HG02798 (cell line): ENCODE measurements at regions not wholly inside any gene's neighbourhood (a gene's known extent, or its start where the extent isn't known, plus 50 kb on each side); places are given as distances from the start of the nearest gene placed in this dataset.
"Not testable (repeated sequence)": the region's sequence is repeated elsewhere in the genome, so short reads cannot be mapped to it uniquely, and the experiment has no call there.

ENCODE experiments used
- ATAC-seq: cut with Tn5 transposase; IDR thresholded peaks from one replicate; pipeline ENCODE4 v1.9.1; 2021; ENCODE audit warnings: mild to moderate bottlenecking; ENCODE audit not compliant: unreplicated experiment, poor library complexity

DNA sequence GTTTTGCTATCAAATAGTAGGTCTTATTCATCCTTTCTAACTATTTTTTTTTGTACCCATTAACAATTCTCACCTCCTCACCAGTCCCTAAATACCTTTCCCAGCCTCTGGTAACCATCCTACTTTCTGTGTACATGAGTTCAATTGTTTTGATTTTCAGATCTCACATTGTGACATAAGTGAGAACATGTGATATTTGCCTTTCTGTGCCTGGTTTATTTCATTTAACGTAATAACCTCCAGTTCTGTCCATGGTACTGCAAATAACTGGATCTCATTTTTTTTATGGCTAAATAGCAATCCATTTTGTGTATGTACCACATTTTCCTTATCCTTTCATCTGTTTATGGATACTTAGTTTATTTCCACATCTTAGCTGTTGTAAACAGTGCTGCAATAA is 181.9 kb upstream of the KIF2B start:
- ATAC-seq = no peak

DNA sequence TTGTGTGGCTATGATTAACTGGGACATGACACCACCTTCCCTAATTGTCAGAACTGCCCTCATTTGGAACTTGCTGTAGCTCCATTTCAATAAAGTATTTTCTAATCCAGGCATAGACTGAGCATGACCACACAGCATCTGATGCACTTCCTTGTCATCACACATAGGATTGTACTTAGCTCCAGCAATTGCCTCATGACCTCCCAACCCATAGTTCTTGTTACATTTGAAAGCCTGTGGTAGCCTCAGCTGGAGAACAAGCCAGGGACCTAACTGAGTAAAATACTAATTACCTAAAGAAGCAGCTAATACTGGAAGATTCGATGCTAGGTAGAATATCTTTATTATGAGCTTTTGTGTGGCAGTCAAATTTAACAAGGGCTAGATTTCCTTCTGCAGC is 187.3 kb upstream of the KIF2B start:
- no peak for ATAC-seq

DNA sequence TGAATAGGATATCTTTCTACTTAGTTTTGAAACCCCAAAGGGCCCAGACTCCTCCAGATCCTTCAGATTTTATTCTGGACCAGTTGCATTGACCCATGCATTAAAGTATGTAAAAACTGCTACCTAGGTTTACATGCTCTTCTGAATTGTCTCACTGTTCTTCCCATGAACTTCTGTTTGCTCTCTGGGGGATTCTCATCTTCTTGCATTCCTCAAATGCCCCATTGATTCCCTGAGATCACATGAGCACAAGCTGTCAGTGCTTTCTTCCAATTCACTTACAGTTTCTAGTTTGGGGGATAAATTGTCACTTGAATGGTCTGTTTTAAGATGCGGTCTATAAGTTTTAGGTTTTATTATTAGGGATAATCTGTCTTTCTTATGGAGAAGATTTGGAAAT is 188.9 kb upstream of the KIF2B start:
- no peak for ATAC-seq

DNA sequence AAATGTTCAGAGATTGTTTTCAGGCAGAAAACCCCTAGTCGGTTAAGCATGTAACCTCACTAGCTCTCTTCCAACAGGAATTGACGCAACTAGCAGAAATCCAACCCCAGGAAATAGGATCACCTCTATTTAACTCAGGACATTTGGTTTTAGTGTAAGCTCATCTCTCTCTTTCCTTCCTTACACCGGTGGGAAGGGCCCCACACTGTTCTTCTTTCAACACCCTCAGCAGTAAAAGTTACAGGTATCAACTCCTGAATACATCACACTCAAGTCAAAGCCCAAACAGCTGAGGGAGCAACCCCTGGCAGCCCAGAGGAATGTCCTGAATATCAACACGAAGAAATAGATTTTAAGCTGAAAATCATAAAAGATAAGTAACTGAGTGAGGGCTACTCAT is 191.2 kb upstream of the KIF2B start:
- no peak for ATAC-seq

DNA sequence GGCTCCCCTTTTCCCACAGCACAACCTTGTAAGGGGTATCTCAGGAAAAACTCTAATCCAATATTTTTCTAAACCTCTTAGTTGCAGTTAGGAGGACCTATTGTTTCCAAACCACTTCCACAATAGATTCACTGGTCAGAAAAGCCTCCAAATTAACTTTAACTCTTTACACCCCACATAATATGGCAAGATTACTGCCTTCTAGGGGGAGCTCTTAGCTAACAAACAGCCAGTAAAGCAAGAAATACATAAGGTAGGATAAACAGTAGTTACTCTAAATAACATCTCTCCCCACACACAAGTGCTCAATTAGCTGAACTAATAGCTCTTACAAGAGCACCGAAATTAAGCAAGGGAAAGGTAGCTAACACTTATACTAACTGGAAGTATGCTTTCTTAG is 192.1 kb upstream of the KIF2B start:
- no peak for ATAC-seq

DNA sequence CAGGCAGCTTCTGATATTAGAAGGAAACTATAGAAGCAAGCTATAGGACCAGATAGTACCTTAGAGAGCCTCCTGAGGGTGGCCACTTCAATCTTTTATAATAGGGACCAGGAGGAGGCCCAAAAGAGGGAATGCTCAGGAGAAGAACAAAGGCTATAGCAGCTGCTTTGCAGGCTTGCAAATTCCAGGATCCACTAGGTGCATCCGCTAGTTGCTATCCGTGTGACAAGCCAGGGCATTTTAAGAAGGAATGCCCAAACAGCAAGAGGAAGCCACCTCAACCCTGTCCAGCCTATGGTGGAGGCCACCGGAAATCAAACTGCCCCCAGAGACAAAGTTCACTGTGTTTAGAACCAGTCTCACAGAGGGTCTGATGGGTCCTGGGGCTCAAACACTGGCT is 192.6 kb upstream of the KIF2B start:
- no peak for ATAC-seq

DNA sequence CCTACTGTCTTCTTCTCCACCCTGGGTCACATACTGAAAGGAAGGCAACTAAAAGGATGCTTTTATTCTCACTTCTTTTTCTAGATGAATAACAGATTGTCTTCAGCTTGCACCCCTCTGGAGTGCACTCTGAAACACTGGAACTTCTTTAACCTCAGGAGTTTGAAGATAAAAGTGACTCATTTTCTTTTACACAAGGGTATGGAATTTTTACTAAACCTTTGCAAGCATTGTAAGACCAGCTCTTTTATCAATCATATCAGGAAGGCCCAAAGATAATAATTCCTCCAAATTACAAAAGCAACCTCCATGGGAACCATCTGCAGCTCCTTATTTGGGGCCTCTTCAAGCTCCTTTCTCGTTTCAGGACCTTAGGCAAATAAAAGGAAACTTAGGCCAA is 193.5 kb upstream of the KIF2B start:
- no peak for ATAC-seq

DNA sequence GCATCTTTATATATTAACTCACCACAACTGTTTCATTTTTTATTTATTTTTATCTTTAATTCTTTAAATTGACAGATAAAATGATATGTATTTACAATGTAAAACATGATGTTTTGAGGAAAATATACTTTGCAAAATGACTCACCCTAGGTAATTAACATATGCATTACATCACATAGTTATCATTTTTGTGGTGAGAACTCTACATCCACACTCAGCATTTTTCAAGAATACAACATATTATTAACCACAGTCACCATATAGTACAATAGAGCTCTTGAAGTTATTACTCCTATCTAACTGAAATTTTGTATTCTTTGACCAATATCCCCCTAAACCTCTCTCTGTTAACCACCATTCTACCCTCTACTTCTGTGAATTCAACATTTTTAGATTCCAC is 194.7 kb upstream of the KIF2B start:
- ATAC-seq = no peak

DNA sequence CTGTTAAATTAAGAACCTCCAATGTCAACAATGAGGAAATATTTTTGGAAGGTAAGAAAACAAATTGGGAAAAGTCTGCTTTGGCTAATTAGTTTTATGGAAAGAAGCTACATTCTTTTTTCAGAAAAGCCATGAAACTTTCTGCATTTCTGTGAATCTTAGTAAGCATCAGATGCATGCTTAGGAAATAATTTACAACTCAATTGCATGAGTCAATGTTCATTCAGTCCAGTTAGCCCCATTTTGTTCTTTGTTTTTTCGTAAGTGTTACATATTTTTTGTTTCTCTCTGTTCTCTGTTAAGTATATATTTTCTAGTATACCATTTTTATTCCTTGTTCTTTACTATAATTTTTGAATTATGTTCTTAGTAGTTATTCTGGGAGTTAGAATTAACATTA is 195.2 kb upstream of the KIF2B start:
- ATAC-seq = no peak

DNA sequence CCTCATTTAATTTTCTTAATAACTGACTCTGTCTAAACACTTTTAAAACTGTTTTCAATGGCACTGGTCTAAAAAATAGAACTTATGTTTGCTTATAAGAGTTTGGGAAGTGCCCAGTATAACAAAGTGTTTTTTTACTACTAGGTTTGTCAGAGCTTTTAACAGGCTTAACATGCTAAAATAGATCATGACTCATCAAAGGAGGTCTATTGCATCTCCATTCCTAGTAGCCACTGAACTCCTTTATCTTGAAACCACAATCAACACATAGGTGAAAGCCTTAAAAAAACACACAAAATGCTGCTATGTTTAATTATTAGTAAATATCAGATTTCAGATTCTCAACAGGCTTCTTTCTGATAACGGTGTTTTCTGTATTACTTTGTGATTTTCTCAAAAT is 196.4 kb upstream of the KIF2B start:
- ATAC-seq = no peak

DNA sequence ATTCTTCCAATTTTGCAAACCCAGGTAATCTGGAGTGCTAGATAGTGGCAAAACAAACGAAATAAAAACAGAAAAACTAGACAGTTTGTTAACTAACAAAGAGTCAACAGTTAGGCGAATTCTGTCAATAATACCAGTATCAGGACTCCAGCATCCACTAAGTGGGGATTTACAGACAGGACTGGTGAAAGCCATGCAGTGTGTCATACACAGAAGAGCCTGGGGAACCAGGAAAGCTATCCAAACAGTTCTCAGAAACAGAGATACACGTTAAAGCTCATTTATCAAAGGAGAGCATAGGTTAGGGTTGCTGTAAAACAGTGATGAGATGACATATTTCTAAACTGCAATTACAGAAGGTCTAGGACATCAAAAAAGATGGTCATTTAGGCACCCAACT is 203.7 kb upstream of the KIF2B start:
- ATAC-seq = no peak

DNA sequence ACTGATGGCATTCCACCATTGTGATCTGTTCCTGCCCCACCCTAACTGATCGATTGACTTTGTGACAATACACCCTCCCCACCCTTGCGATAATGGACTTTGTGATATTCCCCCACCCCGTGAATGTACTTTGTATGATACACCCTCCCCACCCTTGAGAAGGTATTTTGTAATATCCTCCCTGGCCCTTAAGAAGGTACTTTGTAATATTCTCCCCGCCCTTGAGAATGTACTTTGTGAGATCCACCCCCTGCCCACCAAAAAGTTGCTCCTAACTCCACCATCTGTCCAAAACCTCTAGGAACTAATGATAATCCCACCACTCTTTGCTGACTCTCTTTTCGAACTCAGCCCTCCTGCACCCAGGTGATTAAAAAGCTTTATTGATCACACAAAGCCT is 214.5 kb upstream of the KIF2B start:
- not testable (repeated sequence) for ATAC-seq

DNA sequence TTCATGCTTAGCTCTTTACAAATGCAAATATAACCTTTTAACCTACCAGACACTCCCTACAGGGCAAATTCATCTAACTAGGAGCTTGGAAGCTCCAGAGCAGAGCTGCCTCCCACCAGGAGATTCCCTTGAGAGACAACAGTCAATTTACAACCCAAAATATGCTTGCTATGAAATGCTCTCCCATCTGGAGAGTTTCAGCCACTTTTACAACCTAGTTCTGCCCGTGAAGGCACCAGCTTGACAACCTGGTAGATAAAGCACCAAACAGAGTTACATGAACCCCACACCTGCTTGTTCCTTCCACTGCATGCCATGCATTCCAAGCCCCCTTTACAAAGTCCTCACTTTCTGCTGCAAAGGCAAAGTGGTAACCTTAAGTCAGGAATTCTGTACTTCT is 215.3 kb upstream of the KIF2B start:
- ATAC-seq = no peak

DNA sequence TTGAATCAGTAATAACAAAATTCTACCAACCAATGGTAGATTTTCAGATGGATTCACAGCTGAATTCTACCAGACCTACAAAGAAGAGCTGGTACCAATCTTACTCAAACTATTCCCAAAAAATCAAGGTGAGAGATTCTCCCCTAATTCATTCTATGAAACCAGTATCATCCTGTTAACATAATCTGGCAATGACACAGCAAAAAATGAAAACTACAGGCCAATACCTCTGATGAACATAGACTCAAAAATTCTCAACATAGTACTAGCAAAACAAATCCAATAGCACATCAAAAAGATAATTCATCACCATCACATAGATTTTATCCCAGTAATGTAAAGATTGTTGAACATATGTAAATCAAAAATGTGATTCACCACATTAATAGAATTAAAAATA is 234.4 kb upstream of the KIF2B start:
- ATAC-seq = no peak

DNA sequence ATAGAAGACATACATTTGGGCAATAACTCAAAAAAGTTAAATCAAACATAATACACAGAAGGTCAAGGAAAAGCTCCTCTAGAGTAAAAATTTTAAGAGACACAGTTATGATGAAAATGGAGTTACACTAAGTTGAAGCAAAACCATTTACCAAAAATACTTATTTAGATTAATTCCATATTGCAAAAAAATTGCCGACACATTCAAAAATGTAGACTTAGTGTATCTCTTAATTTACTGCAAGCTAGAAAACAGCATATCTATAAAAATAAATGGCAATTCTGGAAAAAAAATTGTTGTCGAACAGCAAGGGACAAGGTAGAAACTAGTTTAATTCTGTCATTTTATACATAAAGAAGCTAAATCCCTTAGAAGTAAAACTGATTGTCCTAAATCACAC is 248.7 kb upstream of the KIF2B start:
- no peak for ATAC-seq

DNA sequence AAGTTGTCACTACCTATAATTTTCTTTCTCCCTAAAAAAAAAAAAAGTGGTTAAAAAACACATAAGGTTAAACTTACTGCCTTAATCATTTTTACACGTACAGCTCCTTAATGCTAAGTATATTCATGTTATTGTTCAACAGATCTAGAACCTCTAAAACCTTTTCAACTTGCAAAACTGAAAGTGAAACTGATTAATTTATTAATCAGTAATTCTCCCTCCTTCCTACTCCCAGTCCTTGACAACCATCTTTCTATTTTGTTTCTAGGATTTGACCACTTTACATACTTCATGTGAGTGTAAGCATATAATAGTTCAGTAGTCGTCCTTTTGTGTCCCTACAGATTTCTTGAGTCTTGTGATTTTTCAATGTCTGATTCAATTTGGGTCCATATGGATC is 251.4 kb upstream of the KIF2B start:
- ATAC-seq = no peak

DNA sequence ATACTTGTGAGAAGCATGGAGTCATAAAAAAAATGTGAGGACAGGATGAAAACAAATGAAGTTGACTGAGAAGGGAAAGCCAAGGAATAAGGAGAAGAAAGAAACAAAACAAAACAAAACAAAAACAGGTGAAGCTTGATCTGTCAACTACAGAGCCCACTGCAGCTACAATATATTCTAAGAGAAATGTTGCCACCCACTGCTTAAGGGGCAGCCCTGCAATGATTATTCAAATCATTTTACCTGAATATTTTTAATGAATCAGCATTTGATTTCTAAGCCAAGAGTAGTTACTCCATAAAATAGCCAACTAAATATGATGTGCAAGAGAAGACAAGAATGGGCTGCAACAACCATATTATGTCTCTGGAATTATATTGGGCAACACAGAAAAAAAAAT is 252.0 kb upstream of the KIF2B start:
- ATAC-seq = no peak

DNA sequence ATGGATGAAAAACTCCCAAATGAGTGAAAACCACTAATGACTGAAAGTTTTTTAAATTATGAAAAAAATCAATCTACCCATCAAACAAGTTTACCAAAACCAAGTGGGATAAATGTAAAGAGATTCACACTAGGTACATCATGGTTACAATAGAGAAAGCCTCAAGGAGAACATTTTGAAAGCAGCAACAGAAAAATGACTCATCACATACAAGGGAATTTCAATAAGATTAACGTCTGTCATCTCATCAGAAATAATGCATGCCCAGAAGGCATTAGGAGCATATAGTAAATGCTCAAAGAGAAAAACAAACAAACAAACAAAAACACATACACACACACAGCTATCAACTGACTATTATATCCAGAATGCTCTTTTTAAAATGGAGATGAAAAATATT is 261.8 kb upstream of the KIF2B start:
- ATAC-seq = no peak

DNA sequence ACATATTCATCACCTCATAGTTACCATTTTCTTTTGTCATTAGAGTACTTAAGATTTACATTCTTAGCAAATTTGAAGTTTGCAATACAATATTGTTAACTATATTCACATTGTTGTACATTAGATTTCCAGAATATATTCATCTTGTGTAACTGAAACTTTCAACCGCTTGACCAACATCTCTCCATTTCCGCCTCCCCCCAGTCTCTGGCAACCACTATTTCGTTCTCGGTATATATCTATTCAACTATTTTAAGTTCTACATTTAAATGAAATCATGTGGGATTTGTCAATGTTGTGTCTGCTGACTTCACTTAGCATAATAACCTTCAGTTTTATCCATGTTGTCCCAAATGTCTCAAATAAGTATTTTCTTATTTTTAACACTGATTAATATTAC is 274.5 kb upstream of the KIF2B start:
- ATAC-seq = no peak

DNA sequence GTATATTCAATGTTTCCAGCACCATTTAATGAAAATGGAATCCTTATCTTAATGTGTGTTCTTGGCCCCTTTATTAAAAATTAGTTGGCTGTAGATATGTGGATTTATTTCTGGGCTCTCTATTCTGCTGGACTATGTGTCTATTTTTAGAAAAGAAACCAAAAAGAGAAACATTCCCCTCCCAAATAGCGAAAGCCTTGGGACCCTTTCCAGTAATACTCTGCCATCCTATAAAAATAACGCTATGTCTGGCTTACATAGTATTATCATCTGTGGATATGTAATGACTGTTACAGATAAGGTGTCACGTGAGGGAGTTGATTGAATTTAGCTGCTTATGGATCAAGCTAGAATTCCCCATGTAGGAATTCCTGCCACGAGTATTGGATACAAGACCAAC is 279.3 kb upstream of the KIF2B start:
- no peak for ATAC-seq

DNA sequence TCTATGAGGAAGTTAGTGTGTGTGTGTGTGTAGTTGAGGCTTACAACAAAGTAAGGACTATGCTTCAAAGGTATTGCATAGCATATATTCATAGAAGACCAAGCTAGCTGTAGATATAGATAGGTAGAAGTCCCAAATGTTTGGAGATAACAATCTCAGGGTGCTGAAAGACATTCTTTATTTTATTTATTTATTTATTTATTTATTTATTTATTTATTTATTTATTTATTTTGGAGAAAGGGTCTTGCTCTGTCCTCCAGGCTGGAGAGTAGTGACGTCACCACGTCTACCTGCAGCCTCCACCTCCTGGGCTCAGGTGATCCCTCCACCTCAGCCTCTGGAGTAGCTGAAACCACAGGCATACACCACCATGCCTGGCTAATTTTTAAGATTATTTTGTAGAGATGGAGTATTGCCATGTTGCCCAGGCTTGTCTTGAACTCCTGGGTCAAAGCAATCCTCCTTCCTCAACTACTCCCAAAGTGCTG is 284.6 kb upstream of the KIF2B start:
- no peak for ATAC-seq

DNA sequence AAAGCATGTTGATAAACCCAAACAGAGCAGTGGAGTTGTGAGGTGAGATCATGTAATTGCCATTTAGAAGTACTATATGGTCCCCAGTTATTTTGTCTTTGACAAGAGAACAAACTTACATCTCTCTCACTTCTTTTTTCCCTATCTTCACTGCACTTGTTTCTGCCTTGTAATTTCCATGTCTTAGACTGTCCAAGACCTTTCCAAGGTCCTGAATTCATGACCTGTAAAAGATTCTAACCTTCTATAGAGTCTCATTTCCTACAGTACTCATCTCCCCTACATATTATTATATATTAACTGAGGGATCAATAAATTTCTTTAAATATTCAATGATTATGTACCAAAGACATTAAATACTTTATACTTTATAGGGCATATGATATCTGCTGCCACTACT is 295.3 kb upstream of the KIF2B start:
- no peak for ATAC-seq

DNA sequence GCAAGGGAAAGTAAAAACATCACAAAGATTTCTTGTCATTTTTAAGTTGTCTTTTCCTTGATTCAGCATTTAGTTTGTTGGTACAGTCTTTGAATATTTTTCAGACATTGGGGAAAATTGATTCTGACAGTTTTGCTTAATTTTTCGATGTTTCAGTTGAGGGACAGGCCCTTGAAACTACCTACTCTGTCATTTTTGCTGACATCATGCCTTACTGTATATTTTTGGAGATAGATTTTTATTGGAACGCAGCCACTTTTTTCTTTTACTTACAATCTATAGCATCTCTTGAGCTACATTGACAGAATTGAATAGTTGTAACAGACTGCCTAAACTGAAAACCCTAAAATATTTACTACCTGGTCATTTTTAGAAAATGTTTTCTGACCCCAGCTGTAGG is 297.1 kb upstream of the KIF2B start:
- no peak for ATAC-seq
